ENCODE measurements at regions not wholly inside any gene's neighbourhood (a gene's known extent, or its start where the extent isn't known, plus 50 kb on each side); places are given as distances from the start of the nearest gene placed in this dataset.

GRCh38 chr5:81854915-81855314, 104.0 kb upstream of the SSBP2 start:
- 66 to 72% methylated on average over 3 of the region's 3 CpGs for WGBS, 2 donors
- Histone ChIP-seq H3K36me3 (ENCODE audit: low read depth, missing control alignments) (no peaks in the 10 kb centered on the region), H3K9me3 (no peaks in the 10 kb centered on the region), H3K27ac (no peak overlapping the region), H3K27me3 (no peaks in the 10 kb centered on the region), H3K4me3 (no peak overlapping the region), H3K4me1 (peaks cover 19% of the 10 kb centered on the region)
- DNase-seq, result no peak
- intact Hi-C loops (cut with DNase I; ENCODE audit: low total_unique reads), result loop anchor here (10.0 kb wide), 1 partner anchor 350 kb away; no protein-coding TSS in a partner anchor
- no peak for TF ChIP-seq POLR2A (IDR thresholded peaks at IDR 0.05)
- TF ChIP-seq CTCF (IDR thresholded peaks at IDR 0.05), result no peak

- Histone ChIP-seq H3K4me1 (peaks cover 19% of the 10 kb centered on the region), H3K27ac (no peak overlapping the region), H3K4me3 (no peak overlapping the region), H3K36me3 (ENCODE audit: low read depth, missing control alignments) (no peaks in the 10 kb centered on the region), H3K27me3 (no peaks in the 10 kb centered on the region), H3K9me3 (no peaks in the 10 kb centered on the region)
- no peak for DNase-seq
- intact Hi-C loops (cut with DNase I; ENCODE audit: low total_unique reads), result loop anchor here (10.0 kb wide), 1 partner anchor 350 kb away; no protein-coding TSS in a partner anchor
- TF ChIP-seq CTCF (IDR thresholded peaks at IDR 0.05) (no peak), POLR2A (IDR thresholded peaks at IDR 0.05) (no peak)
These were observed 103.6 kb upstream of the SSBP2 start for GRCh38 chr5:81854485-81854884.

GRCh38 chr5:81853030-81853357, 102.1 kb upstream of the SSBP2 start:
- 41 to 44% methylated on average over 6 of the region's 6 CpGs for WGBS, 2 donors
- DNase-seq, result peak; percentile 17
- H3K4me1 ChIP-seq, result peaks cover 19% of the 10 kb centered on the region
- H3K27ac ChIP-seq, result peak overlapping the region in 1 of 2 donors; percentile 21
- intact Hi-C loops (cut with DNase I; ENCODE audit: low total_unique reads), result loop anchor here (10.0 kb wide), 1 partner anchor 348 kb away; no protein-coding TSS in a partner anchor
- H3K4me3 ChIP-seq, result peak overlapping the region in 1 of 2 donors; percentile 45
- no peaks in the 10 kb centered on the region for H3K9me3 ChIP-seq
- no peaks in the 10 kb centered on the region for H3K36me3 ChIP-seq (ENCODE audit: low read depth, missing control alignments)
- TF ChIP-seq CTCF (IDR thresholded peaks at IDR 0.05) (no peak), POLR2A (IDR thresholded peaks at IDR 0.05) (no peak)
- H3K27me3 ChIP-seq, result no peaks in the 10 kb centered on the region

- intact Hi-C loops (cut with DNase I; ENCODE audit: low total_unique reads), result loop anchor here (1.0 to 10.0 kb wide), 2 partner anchors 101 to 348 kb away; partner anchors contain the start of gene SSBP2
- TF ChIP-seq CTCF (IDR thresholded peaks at IDR 0.05) (no peak), POLR2A (IDR thresholded peaks at IDR 0.05) (no peak)
- no peaks in the 10 kb centered on the region for H3K9me3 ChIP-seq
- peaks cover 15% of the 10 kb centered on the region for H3K4me1 ChIP-seq
- peak overlapping the region; percentile 49 to 75 for H3K27ac ChIP-seq
- 2 to 4% methylated on average over 22 of the region's 26 CpGs for WGBS, 2 donors
- peak; percentile 22 for DNase-seq
- H3K4me3 ChIP-seq, result peak overlapping the region; percentile 45 to 60
- no peaks in the 10 kb centered on the region for H3K36me3 ChIP-seq (ENCODE audit: low read depth, missing control alignments)
- H3K27me3 ChIP-seq, result no peaks in the 10 kb centered on the region
These were observed 101.6 kb upstream of the SSBP2 start for GRCh38 chr5:81852291-81853029.

Data from testis (tissue), 2 donors.